ENCODE measurements at regions not wholly inside any gene's neighbourhood (a gene's known extent, or its start where the extent isn't known, plus 50 kb on each side); places are given as distances from the start of the nearest gene placed in this dataset.

- intact Hi-C loops (cut with DNase I): no loop called here
- Histone ChIP-seq H3K27ac (no peak overlapping the region), H3K4me3 (peak overlapping the region; percentile 4 to 34), H3K36me3 (no peaks in the 10 kb centered on the region), H3K27me3 (peaks cover 10% of the 10 kb centered on the region), H3K9me3 (no peaks in the 10 kb centered on the region), H3K4me1 (peaks cover 45% of the 10 kb centered on the region)
- DNase-seq (ENCODE audit: extremely low spot score in 2 of 2): no peak
- TF ChIP-seq CTCF (IDR thresholded peaks at IDR 0.05): no peak
- no peak for TF ChIP-seq POLR2AphosphoS5 (IDR thresholded peaks at IDR 0.05; ENCODE audit: insufficient read depth in 1 of 2, low read depth in 1 of 2)
- TF ChIP-seq POLR2A (IDR thresholded peaks at IDR 0.05): no peak
Measured at GRCh38 chr7:155374276-155375252, 76.9 kb downstream of the INSIG1 start.

- Histone ChIP-seq H3K27ac (no peak overlapping the region), H3K27me3 (peaks cover 8% of the 10 kb centered on the region), H3K4me3 (peak overlapping the region in 1 of 2 donors; percentile 34), H3K9me3 (no peaks in the 10 kb centered on the region), H3K4me1 (peaks cover 45% of the 10 kb centered on the region), H3K36me3 (no peaks in the 10 kb centered on the region)
- no peak for DNase-seq (ENCODE audit: extremely low spot score in 2 of 2)
- intact Hi-C loops (cut with DNase I): no loop called here
- no peak for TF ChIP-seq CTCF (IDR thresholded peaks at IDR 0.05)
- no peak for TF ChIP-seq POLR2AphosphoS5 (IDR thresholded peaks at IDR 0.05; ENCODE audit: insufficient read depth in 1 of 2, low read depth in 1 of 2)
- TF ChIP-seq POLR2A (IDR thresholded peaks at IDR 0.05): no peak
Measured at GRCh38 chr7:155375337-155376277, 77.9 kb downstream of the INSIG1 start.

GRCh38 chr7:155377071-155377837, 79.6 kb downstream of the INSIG1 start:
- TF ChIP-seq CTCF (IDR thresholded peaks at IDR 0.05) (no peak), POLR2A (IDR thresholded peaks at IDR 0.05) (no peak), POLR2AphosphoS5 (IDR thresholded peaks at IDR 0.05; ENCODE audit: insufficient read depth in 1 of 2, low read depth in 1 of 2) (no peak)
- H3K9me3 ChIP-seq: no peaks in the 10 kb centered on the region
- peak overlapping the region in 1 of 2 donors; percentile 28 for H3K4me3 ChIP-seq
- peaks cover 53% of the 10 kb centered on the region for H3K4me1 ChIP-seq
- H3K36me3 ChIP-seq: no peaks in the 10 kb centered on the region
- H3K27ac ChIP-seq: no peak overlapping the region
- no peak for DNase-seq (ENCODE audit: extremely low spot score in 2 of 2)
- intact Hi-C loops (cut with DNase I): no loop called here
- H3K27me3 ChIP-seq: peaks cover 15% of the 10 kb centered on the region

- peaks cover 22% of the 10 kb centered on the region for H3K27me3 ChIP-seq
- peaks cover 50% of the 10 kb centered on the region for H3K4me1 ChIP-seq
- TF ChIP-seq POLR2A (IDR thresholded peaks at IDR 0.05): no peak
- TF ChIP-seq CTCF (IDR thresholded peaks at IDR 0.05): no peak
- TF ChIP-seq POLR2AphosphoS5 (IDR thresholded peaks at IDR 0.05; ENCODE audit: insufficient read depth in 1 of 2, low read depth in 1 of 2): no peak
- peak overlapping the region in 1 of 2 donors; percentile 28 for H3K4me3 ChIP-seq
- H3K9me3 ChIP-seq: no peaks in the 10 kb centered on the region
- intact Hi-C loops (cut with DNase I): no loop called here
- no peaks in the 10 kb centered on the region for H3K36me3 ChIP-seq
- no peak overlapping the region for H3K27ac ChIP-seq
- no peak for DNase-seq (ENCODE audit: extremely low spot score in 2 of 2)
Measured at GRCh38 chr7:155377838-155378579, 79.9 kb upstream of the EN2 start.
